Stimulated activated CD8-positive, alpha-beta memory T cell treated with anti-CD3 and anti-CD28 coated beads, Interleukin-4, amount 100 ng/mL, for 24 hours (primary cell): ENCODE measurements at regions not wholly inside any gene's neighbourhood (a gene's known extent, or its start where the extent isn't known, plus 50 kb on each side); places are given as distances from the start of the nearest gene placed in this dataset.
"Not testable (repeated sequence)": the region's sequence is repeated elsewhere in the genome, so short reads cannot be mapped to it uniquely, and the experiment has no call there.

Experiments
- DNase-seq: peaks from one replicate; pipeline ENCODE4 v3.0.0-alpha.2; 2020; ENCODE audit warnings: low read depth

DNA sequence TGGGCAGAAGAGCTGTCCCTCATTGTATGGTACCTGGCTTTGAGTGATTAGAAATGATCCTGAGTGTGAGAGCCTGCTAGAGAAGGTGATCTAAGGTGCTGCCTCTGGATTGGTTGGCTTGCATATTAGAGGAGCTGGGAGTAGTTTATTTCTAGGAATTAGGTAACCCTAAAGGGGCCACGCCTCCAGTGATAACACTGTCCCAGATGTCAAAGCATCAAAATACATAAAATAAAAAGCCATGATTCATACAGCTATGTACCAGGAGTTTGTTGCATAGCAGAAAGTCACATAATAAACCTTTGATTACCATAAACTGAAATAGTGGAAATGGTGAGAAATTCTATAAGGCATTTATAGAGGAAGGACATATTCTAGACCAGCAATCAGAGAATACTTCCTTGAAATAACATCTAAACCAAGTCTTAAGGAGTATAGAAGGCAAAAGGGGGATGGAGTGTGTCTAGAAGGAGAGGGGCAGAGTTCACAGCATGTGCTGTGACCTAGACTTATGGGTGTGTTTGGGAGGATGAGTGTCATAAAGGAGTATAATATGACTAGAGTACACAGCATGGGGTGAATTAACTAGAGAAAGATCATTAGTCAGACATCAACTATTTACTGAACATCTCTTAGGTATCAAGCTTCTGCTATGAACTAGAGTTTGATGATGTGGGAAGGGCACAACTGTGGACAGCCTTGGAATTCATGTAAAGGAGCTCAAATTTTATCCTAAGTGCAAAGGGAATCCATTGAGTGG, 686.4 kb downstream of the GALC start:
- no peak for DNase-seq

DNA sequence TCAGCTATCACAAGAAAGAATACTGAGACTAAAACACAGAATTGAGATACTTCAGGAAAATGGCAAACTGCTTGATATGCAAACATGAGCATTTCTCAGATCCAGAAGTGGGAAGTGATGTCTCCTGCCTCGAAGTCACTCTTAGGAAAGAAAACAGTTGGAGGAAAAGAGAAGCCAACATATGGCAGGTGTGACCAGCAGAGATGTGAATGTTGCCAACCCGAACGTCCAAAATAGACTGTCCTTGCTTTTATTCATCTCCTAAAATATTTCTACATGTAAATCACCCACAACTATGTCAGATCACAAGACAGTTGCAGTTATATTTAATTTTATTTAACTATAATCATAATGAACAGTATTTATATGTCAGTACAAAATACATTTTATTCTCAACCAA, 687.6 kb downstream of the GALC start:
- DNase-seq = no peak

DNA sequence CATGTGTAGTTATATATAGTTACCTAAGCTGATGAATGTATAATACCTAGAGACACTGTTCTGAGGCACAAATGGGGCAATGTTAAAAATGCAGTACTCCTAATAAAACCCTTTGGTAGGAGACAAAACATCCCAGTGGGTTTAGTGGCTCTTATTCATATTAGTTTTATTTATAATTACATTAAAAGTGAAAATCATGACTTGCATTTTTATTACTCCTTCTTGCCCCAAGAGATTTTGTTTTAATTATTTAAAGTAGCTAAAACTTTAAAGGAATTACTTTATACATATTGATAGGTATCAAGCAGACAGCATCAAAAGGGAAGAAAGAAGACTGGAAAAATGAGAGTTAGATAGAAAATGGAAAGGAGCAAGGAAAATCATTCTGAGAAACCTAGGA, 688.6 kb downstream of the GALC start:
- no peak for DNase-seq

DNA sequence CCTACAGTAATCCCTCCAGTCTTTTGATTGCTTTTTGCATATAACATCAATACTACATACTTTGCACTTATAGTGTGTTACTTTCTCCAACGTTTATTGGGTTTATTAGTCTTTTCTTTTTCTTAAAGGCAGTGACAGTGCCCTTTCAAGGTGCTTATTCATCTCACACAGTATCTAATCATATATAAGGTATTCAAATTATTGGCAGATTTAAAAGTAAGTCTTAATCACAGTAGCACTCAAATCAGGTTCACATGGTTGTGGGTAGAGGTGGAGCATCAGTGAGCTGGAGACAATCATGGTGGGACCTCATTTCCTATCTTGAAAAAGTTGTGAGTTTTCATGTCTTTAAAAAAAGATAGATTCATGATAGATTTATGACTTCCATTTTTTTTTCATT, 706.2 kb downstream of the GALC start:
- DNase-seq = no peak

DNA sequence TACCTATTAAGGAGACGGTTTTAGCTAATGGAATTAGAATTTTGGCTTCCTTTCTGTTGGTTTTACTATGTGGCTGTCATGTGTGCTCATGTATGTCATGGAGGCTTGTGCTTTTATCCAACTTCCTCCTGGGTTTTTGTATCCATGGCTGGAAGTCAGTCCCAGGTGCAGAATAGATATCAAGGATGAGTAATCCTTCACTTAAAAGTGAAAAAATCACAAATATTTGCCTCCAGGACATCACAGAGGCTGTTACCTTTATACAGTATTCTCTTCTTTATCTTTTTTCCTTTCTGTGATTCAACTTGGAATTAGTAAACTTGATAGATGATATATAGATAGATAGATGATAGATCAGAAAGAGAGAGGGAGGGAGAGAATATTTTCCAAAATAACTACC, 706.8 kb downstream of the GALC start:
- no peak for DNase-seq

DNA sequence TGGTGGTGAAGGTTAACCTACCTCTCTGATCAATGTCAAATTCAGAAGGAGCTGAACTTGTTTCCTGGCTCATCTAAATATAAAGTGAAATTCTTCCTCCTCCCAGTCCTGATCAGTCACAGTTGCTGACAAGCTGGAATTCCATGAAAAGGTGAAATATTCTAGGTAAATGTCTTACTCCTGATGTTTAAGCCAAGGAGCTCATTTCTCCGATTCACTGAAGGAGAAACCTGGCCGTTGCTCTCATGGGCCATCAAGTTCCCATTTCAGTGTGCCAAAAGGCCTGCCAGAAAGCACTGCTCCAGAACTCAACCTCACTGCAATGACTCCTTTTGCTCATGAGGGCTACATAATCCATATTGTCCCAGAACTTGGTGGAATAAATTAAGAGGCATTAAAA, 707.5 kb downstream of the GALC start:
- DNase-seq = no peak

DNA sequence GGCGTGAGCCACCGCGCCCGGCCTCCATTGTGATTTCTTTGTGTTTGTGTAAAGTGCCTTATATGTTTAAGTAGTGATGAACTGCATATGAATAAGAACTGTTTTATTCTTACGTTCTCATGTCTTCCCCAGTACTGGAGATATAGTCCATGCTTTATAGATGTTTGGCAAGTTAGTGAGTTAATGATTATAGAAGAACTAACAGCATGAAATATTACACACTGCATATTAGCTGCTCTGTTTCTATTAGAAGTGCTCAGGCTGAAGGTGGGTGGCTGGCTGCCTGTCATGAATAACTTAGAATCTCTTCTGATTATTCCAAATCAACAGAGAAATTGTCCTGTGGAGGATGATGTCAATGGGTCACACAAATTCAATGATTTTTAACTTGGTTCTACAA, 709.4 kb downstream of the GALC start:
- no peak for DNase-seq

DNA sequence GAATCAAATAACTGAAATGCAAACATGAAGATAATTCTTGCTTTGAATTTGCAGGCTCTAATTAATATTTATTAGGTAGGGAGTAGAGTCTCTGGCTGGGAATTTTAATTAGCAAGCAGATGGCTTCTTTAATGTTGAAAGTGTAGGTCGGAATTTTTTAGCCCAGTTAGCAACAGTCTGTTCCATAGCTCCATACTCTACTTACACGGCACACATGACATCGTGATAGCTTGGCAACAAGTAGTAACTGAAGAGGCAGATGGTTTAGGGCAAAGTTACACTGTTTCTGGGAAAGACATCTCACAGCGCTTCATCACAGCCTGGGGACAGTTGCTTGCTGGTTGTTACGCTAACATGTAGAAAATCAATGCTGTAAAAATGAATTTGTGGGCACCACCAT, 710.7 kb downstream of the GALC start:
- DNase-seq = no peak

DNA sequence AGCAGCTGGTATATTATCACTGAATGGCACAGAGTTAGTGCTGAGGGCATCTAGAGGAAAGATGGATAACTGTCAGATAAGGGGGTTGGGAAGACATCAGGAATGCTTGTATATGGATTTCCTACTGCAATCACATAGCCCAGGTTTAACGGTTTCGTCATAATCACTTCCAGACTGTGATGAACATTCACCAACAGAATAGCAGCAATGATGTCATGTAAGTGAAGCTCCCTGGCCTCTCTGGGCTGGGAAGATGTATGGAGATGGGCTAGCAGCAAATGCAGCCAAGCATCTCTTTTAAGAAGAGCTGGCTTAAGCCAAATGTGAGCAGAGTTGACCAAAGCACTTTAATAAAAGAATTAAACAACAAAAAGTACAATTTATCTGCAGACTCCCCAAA, 714.6 kb downstream of the GALC start:
- DNase-seq = no peak

DNA sequence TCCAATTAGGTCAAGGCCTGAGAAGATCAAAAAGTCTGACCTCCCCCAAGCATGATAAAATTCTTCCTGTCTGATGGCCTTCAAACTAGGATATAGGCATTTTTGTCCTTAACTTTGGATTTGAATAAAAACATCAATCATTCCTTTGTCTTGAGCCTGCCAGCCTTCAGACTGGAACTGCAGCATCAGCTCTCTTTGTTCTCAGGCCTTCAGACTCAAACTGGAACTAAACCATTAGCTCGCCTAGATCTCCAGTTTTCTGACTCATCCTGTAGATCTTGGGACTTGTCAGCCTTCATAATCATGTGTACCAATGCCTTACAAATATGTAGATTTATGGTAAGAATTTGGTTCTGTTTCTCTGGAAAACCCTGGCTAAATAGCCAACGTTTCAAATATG, 721.7 kb downstream of the GALC start:
- no peak for DNase-seq

DNA sequence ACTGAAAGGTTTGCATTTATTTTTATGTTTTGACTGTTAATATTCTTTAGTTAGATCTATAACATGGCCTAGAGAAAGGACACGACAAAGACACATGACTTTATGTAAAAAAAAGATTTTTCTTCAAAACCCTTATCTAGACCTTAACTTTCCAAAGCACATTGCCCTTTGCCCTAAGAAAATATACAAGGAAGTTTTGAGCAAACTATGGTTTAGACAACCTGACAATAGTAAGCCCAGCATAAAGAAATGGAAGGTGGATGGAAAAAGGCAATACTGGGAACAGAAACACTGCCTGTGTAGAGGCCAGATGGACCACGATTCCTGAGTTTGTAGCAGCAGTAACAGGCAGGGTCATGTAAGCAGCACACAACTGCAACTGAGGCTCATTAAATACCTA, 724.0 kb downstream of the GALC start:
- no peak for DNase-seq

DNA sequence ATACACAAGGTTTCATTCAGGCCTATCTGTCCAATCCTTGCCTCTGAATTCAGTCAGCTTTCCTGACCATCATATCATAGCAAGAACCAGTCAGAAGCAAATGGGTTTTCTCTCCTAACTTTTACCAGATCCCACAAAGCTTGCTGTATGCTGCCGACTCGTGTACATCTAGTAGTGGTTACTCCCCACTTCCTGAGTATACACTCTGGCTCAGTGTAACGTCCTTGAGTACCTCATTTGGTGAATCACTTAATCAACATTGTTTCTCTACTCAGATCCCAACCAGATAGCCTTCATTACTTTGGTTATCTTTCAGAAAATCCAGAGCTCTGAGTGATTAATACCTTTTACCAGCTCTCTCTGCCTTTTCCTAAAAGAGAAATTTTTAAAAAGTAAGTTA, 728.2 kb downstream of the GALC start:
- no peak for DNase-seq

DNA sequence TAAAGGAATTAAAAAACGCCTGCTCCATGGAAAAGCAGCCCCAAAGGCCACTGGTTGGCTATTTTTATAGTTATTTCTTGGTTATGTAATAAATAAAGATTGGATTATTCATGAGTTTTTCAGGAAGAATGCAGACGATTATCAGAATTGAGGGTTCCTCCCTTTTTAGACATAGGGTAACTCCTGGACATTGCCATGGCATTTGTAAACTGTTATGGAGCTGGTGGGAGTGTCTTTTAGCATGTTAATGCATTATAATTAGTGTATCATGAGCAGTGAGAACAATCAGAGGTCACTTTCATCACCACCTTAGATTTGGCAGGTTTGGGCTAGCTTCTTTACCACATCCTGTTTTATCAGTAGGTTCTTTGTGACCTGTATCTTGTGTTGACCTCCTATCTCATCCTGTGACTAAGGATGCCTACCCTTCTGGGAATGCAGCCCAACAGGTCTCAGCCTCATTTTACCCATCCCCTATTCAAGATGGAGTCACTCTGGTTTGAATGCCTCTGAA, 728.7 kb downstream of the GALC start:
- DNase-seq = no peak

DNA sequence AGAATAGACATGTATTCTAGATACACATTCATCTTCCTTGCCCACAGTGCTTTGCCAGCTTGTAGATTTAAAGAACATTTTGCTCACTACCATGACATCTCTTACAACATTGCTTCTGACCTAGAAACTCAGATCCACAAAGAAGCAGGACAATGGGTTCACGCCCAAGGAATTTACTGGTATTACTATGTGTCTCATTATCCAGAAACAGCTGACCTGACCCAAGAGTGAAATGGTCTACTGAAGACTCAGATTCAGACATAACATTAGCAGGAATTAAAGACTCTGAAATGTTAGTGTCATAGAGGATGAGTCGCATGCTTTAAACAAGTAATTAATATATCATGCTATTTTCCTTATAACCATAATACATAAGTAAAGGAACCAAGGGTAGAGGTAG, 731.4 kb downstream of the GALC start:
- DNase-seq = no peak

DNA sequence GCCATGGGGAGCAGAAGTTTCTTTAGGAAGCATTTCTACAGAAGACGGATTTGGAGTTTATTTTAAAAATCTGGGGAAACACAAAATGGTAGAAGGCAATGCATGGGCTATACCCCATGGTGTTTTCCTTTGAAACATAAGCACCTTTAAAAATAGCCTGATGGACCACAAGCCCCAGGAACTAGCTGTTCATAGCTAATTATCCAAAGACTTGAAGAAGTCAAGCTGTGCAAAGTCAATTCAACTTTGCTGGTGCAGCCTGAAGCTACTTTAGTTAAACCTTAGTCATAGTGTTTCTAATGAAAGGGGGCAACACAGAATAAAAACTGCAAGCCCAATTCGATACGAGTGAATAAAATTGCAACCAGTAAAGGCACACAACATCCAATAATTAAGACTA, 732.5 kb downstream of the GALC start:
- DNase-seq = no peak

DNA sequence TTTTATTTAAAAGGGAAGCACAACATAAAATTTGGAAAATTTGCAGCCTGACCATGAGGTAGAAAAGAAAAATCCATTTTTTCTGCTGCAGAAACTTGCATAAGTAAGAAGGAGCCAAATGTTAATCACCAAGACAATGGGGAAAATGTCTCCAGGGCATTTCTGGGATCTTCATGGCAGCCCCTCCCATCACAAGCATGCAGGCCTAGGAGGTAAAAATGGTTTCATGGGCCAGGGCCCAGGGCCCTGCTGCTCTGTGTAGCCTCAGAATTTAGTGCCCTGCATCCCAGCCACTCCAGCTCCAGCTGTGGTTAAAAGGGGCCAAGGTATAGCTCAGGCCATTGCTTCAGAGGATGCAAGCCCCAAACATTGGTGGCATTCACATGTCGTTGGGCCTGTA, 735.6 kb downstream of the GALC start:
- DNase-seq = no peak

DNA sequence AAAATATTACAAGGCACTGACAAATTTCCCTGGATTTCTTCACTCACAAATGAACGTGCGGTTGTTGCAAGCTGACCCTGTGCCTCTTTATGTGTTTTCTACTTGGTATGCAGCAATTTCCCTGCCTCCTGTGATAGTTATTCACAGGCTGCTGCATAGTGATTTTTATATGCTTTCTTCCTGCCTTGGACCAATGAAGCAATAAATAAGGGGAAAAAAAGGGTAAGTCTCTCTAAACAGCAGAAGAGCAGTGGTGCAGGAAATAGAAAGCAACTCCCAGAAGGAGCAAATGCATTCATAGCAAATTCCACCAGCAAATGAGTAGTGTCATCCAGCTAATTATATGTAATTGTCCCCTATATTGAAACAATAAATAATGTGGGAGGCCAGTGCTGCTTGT, 737.9 kb downstream of the GALC start:
- DNase-seq = no peak

DNA sequence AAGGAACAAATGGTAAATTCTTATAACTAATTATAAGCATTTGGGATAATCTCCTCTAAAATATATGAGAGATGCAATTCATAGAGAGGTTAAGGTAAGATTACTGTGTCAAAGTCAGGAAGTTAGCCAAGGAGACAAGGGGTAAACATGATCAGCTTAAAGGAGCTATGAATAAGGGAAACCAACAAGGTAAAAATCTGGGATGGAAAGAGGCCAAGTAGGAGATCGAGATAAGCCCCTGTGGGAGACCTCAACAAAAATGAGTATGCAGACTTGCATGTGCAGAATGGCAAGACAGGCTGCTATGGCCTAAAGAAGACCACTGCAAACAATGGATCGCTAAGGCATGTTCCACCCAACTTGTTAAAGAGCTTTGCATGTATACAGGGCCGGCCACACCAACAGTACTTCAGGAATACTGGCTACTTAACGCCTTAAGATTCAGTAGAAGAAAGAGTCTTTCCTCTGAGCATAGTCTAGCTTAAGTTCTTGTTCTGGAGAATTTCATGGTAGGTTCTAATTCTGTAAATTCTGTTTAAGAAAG, 738.6 kb downstream of the GALC start:
- no peak for DNase-seq

DNA sequence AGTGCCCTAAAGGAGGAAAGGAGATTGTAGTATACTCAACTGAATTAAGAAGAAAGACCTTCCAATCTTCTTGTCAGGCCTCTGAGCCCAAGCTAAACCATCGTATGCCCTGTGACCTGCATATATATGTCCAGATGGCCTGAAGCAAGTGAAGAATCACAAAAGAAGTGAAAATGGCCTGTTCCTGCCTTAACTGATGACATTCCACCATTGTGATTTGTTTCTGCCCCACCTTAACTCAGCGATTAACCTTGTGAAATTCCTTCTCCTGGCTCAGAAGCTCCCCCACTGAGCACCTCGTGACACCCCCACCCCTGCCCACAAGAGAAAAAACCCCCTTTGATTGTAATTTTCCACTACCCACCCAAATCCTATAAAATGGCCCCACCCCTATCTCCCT, 739.2 kb downstream of the GALC start:
- DNase-seq = not testable (repeated sequence)

DNA sequence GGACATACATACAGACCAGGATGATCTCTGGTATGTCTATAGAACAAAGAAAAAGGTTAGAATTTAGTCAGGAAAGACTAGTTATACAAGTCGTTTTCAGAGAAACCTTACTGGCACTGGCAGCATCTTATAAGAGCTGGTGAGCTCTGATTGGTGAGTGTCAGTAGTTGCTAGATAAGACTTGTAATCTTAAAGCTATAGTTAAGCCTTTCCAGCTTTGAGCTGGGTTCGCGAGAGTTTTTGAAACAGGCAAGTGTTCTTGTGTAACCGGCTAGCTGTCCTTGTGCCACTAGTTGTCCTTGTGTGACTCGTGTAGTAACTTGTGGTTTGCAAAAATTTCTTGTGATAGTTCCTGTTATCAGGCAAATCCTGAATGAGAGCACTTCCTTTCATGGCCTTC, 740.9 kb downstream of the GALC start:
- no peak for DNase-seq

DNA sequence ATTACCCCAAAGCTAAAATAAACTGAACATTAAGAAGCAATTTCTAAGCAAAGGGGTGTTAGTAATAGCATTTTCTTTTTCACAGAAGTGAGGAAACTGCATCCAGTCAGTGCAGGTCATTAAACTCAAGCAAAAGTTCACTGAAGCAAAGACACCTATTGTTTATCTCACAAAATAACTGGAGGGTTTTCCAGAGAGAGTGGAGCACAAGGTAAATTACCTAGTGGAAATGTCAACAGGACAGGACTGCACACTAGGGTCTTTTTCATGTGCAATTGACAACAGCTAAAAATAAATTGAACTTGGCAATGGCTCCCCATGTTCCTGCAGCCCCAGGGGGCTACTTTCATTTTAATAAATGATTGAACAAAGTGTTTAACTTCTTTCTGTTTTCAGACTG, 742.0 kb downstream of the GALC start:
- DNase-seq = no peak

DNA sequence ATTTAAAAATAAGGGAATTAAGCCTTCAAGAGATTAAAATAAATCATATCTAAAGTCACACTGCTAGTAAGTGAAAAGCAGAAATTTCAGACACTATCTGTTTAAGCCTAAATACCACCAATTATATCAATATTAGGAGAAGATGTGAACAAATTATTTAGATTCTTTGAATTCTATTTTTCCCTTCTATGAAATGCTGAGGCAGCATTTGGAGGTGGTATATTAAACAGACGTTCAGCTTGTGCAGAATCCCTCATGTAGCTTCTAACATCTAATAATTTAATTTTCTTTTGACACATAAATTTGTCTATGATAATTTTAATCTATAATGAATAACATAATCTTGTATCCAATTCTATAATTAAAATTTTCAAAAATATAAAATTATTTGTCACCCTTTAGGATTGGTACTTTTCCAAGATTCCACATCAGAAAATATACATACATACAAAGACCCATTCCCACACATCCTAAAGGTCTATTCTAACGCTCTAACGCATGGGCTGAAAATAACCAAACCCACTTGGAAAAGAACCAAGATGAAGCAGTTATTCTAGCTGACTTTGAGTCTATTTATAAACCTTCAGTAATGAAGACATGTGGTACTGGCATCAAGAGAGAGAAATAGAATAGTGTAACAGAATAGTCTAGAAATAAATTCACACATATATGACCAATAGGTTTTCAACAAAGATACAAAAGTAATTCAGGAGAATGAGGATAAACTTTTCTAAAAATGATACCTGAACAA, 751.8 kb downstream of the GALC start:
- no peak for DNase-seq

DNA sequence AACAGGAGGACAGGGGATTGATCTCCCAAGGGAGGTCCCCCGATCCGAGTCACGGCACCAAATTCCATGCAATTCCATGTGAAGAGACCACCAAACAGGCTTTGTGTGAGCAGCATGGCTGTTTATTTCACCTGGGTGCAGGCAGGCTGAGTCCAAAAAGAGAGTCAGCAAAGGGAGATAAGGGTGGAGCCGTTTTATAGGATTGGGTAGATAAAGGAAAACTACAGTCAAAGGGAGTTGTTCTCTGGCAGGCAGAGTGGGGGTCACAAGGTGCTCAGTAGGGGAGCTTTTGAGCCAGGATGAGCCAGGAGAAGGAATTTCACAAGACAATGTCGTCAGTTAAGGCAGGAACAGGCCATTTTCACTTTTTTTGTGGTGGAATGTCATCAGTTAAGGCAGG, 752.7 kb downstream of the GALC start:
- not testable (repeated sequence) for DNase-seq
